Activated CD4-positive, alpha-beta T cell treated with anti-CD3 and anti-CD28 coated beads for 36 hours (primary cell): ENCODE measurements at regions not wholly inside any gene's neighbourhood (a gene's known extent, or its start where the extent isn't known, plus 50 kb on each side); places are given as distances from the start of the nearest gene placed in this dataset.

Experiments
- ATAC-seq: fragments of 200-7000 bp; cut with Tn5 transposase; one replicate; pipeline ENCODE4 v1.10.0; 2021; ENCODE audit warnings: mild to moderate bottlenecking, moderate library complexity
- CTCF ChIA-PET: fragments of 350-600 bp; sonication (Branson Sonifier 250); formaldehyde crosslinking; loops from one replicate; lab custom pipeline; 2021; ENCODE audit warnings: antibody characterized with exemption; lab: Charles Lee
- POLR2A ChIA-PET: fragments of 350-600 bp; sonication (Branson Sonifier 250); formaldehyde crosslinking; loops from one replicate; lab custom pipeline; 2021; ENCODE audit warnings: antibody characterized with exemption, inconsistent platforms; lab: Charles Lee
- DNase-seq: peaks from one replicate; pipeline ENCODE4 v3.0.0-alpha.2; 2020
- H3K27ac Mint-ChIP-seq: one replicate; pipeline ENCODE4 v1.8.0; 2021; ENCODE audit warnings: mixed read lengths
- H3K27me3 Mint-ChIP-seq: one replicate; pipeline ENCODE4 v1.8.0; 2021; ENCODE audit warnings: mixed read lengths
- H3K36me3 Mint-ChIP-seq: one replicate; pipeline ENCODE4 v1.8.0; 2021; ENCODE audit warnings: low read depth, mixed read lengths
- H3K4me1 Mint-ChIP-seq: one replicate; pipeline ENCODE4 v1.8.0; 2021; ENCODE audit warnings: mixed read lengths
- H3K4me3 Mint-ChIP-seq: one replicate; pipeline ENCODE4 v1.8.0; 2021; ENCODE audit warnings: mild to moderate bottlenecking, moderate library complexity, mixed read lengths
- H3K9me3 Mint-ChIP-seq: one replicate; pipeline ENCODE4 v1.8.0; 2021; ENCODE audit warnings: low read depth, mixed read lengths
- intact Hi-C, 2 experiments: fragments of 100-400 bp; cut with DNase I in 1 of 2; cut with micrococcal nuclease in 1 of 2; formaldehyde crosslinking; loops; one replicate each; pipeline versions ENCODE4 v1.14.2 to v1.15.1; 2022 to 2024; cut with DNase I, micrococcal nuclease

- Mint-ChIP-seq H3K27ac (no peak overlapping the region), H3K4me1 (no peaks in the 10 kb centered on the region), H3K9me3 (peaks cover 4% of the 10 kb centered on the region), H3K36me3 (no peaks in the 10 kb centered on the region), H3K27me3 (peaks cover 6% of the 10 kb centered on the region), H3K4me3 (no peak overlapping the region)
- intact Hi-C loops, result no loop called here
- ATAC-seq (no peak), DNase-seq (no peak)
- POLR2A ChIA-PET, result no interaction called here
- CTCF ChIA-PET, result no interaction called here
Observed at GRCh38 chr13:109885235-109885634, 98.9 kb upstream of the IRS2 start.

DNA sequence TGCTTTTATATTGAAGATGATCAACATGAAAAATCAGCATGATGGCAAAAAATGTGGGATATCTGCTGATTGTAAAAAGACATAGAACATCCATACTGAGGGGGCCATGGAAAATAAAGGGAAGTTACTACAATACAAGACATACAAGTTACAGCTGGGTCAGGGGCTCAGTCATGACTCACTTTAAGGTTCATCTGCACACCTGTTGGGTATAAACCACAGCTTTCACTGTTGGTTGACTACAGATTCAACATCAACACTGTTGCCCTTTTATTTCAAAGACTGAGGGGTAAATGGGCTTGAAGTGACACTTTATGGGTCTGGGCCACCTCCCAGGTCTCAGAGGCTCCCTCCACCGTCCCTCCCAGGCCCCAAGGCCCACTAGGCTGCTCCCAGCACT is 98.1 kb upstream of the IRS2 start:
- intact Hi-C loops, result no loop called here
- ChIA-PET CTCF (no interaction called here), POLR2A (no interaction called here)
- Mint-ChIP-seq H3K27me3 (peaks cover 5% of the 10 kb centered on the region), H3K27ac (no peak overlapping the region), H3K9me3 (peaks cover 3% of the 10 kb centered on the region), H3K36me3 (no peaks in the 10 kb centered on the region), H3K4me3 (no peak overlapping the region), H3K4me1 (no peaks in the 10 kb centered on the region)
- ATAC-seq (no peak), DNase-seq (no peak)

DNA sequence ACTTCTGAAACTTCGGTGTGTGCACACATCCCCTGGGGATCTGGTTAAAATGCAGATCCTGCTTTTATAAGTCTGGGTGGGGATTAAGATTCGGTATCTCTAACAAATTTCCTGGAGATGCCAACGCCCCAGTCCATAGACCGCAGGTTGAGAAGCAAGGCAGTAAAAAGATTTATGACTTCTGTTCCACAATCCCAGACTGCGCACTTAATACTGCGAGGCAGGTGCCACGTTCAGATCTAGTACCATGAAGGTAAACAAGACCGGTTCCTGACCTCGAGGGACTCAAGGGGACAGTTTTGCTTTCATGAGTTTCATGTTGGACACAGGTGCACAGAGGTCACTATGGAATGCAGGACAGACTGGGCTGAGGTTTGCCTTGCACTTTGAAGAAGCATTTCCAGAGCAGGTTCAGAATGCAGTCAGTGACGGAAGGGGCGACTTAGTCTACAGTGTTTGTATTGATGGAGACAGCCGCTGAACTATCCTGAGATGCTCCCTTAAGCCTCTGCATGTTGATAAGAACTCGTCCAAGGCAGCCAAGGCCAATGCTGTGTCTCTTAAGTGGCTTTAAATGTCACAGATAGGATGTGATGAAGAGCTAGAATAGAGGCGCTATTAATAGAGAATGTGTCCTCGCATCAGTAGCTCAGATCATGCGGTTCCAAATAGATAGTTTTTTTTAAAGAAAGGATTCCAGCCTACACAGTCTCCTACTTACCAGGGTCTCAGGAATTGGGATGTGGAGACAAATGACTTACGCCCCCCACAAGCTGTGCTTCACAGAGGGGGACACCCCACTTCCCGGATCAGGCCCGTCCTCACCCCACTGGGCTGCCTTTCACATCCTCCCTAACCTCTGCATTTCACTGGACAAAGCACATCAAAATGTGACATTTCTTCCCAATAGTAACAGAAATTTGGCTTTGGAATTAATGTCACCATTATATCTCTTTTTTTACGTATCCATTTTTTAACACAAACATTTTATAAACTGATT is 97.1 kb upstream of the IRS2 start:
- ATAC-seq (no peak), DNase-seq (no peak)
- Mint-ChIP-seq H3K36me3 (no peaks in the 10 kb centered on the region), H3K4me3 (no peak overlapping the region), H3K27me3 (peaks cover 4% of the 10 kb centered on the region), H3K4me1 (no peaks in the 10 kb centered on the region), H3K9me3 (peaks cover 2% of the 10 kb centered on the region), H3K27ac (no peak overlapping the region)
- ChIA-PET CTCF (no interaction called here), POLR2A (no interaction called here)
- intact Hi-C loops, result no loop called here

GRCh38 chr13:109881961-109882558 is 95.7 kb upstream of the IRS2 start:
- Mint-ChIP-seq H3K27ac (no peak overlapping the region), H3K4me3 (no peak overlapping the region), H3K9me3 (no peaks in the 10 kb centered on the region), H3K4me1 (no peaks in the 10 kb centered on the region), H3K36me3 (no peaks in the 10 kb centered on the region), H3K27me3 (peaks cover 4% of the 10 kb centered on the region)
- POLR2A ChIA-PET, result no interaction called here
- intact Hi-C loops, result no loop called here
- ATAC-seq (no peak), DNase-seq (no peak)
- CTCF ChIA-PET, result no interaction called here

DNA sequence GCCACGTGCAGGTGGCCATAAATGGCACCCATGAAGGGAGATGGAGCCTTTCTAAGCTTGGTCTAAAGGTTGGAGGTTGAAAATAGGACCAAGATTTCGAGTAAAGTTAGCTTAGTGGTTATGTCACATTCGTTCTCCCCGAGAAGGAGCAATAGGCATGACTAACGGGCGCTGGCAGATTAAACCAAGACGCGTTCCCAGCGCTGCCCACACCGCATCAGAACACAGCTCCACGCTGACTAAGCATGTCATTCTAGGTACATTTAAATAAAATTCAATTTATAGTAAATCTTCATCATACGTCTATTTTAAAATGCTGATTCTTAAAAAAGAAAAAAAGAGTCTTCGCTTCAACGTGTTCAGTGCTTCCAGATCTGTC is 95.0 kb upstream of the IRS2 start:
- no peak for ATAC-seq
- peaks cover 6% of the 10 kb centered on the region for H3K27me3 Mint-ChIP-seq
- H3K36me3 Mint-ChIP-seq, result no peaks in the 10 kb centered on the region
- intact Hi-C loops, result no loop called here
- H3K9me3 Mint-ChIP-seq, result no peaks in the 10 kb centered on the region
- no peak for DNase-seq
- ChIA-PET CTCF (no interaction called here), POLR2A (no interaction called here)
- no peaks in the 10 kb centered on the region for H3K4me1 Mint-ChIP-seq
- H3K27ac Mint-ChIP-seq, result no peak overlapping the region
- no peak overlapping the region for H3K4me3 Mint-ChIP-seq

DNA sequence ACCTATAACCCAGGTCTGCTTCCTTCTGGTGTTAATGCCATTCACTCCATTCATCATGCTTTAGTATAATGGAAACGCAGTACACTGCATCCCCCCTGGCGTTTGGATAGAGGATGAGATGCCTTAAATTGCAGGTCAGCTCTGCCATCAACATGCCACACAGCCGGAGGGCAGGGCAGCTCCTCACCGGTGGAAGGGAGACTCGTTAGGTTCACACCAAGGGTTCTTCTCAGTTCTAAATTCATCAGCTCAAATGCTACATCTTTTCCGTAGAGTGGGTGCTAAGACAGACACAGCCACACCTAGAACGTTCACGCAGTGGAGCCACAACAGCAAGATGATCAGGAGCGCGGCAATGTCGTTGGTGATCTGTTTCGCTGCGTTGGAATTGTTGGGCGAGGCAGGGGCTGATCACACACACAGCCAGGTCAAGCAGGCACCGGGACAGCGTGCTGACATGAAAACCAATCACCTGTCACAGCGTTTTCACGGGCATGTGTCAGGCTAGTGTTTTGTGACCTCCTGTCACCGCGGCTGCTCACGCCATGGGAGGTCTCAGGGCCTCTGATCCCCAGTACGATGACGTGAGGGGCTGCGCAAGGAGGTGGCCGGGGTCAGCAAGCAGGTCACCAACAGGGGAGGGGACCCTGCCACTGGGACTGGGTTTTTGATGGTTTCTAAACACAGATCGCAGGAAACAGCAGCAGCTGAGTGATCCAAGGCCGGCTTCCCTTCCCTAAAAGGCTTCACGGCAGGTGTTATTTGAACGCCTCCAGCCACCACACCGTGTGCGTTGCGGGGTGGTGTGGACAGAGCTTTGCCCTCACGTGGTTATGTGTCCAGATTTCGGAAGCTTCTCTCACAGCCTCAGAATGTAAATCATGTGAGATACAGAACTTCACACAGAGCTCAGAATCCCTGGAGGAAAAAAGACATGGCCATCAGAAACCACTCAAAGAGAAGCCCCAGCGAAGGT is 94.3 kb upstream of the IRS2 start:
- Mint-ChIP-seq H3K27ac (no peak overlapping the region), H3K4me3 (no peak overlapping the region), H3K4me1 (no peaks in the 10 kb centered on the region), H3K36me3 (no peaks in the 10 kb centered on the region), H3K9me3 (no peaks in the 10 kb centered on the region), H3K27me3 (peaks cover 6% of the 10 kb centered on the region)
- intact Hi-C loops, result no loop called here
- ChIA-PET CTCF (no interaction called here), POLR2A (no interaction called here)
- DNase-seq (no peak), ATAC-seq (no peak)

DNA sequence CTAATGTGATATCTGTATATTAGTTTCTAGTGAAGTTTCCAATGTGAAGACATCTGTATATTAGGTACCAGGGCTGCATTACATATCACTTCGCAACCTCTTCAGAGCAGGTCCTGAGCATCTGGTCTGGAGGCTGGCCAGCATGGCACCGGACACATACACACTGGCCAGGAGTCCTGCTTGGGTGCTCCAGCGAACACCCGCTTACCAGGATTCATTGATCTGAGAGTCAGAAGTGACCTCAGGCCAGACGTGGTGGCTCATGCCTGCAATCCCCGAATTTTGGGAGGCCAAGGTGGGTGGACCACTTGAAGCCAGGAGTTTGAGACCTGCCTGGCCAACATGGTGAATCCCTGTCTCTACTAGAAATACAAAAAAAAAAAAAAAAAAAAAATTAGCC is 93.0 kb upstream of the IRS2 start:
- DNase-seq (no peak), ATAC-seq (no peak)
- no peaks in the 10 kb centered on the region for H3K9me3 Mint-ChIP-seq
- no peak overlapping the region for H3K27ac Mint-ChIP-seq
- no peaks in the 10 kb centered on the region for H3K4me1 Mint-ChIP-seq
- ChIA-PET CTCF (no interaction called here), POLR2A (no interaction called here)
- intact Hi-C loops, result no loop called here
- peaks cover 7% of the 10 kb centered on the region for H3K27me3 Mint-ChIP-seq
- H3K4me3 Mint-ChIP-seq, result no peak overlapping the region
- no peaks in the 10 kb centered on the region for H3K36me3 Mint-ChIP-seq

DNA sequence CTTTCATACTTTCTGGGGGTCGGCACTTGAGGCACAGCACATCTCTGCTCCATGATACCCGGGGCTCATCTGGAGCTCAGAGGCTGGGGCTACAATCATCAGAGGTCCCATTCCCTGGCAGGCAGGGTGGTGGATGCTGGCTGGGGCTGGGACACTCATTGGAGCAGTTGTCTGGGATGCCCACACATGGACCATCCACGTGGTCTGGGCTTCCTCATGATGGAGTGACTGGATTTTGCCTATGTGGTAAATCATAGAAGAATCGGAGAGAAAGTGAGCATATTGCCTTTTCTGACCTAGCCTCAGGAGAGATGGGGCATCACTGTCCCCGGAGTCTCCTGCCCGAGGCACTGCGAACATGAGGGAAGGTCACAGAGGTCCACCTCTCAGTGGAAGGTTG is 91.4 kb upstream of the IRS2 start:
- H3K36me3 Mint-ChIP-seq, result no peaks in the 10 kb centered on the region
- intact Hi-C loops, result no loop called here
- ATAC-seq, result no peak
- H3K4me3 Mint-ChIP-seq, result no peak overlapping the region
- peaks cover 10% of the 10 kb centered on the region for H3K27me3 Mint-ChIP-seq
- CTCF ChIA-PET, result no interaction called here
- H3K27ac Mint-ChIP-seq, result no peak overlapping the region
- no peak for DNase-seq
- H3K4me1 Mint-ChIP-seq, result no peaks in the 10 kb centered on the region
- POLR2A ChIA-PET, result no interaction called here
- no peaks in the 10 kb centered on the region for H3K9me3 Mint-ChIP-seq

DNA sequence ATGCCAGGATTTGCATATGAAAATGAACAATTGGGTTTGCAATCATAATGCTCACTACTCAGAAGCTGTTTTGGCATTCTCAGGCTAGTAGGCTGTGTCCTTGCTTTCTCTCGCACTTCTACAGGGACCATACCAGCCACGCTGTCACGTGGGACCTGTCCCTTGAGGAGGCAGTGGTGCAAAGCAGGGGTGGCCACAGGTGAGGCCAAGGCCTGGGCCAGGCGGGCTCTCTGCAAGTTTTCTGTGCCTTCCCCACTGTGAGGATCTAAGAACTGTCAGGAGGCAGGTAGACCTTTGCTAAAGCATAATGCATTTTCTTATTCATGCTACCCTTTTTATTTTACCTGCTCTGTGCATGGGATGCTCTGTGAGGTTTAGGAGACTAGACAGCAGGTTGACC is 89.4 kb upstream of the IRS2 start:
- H3K27ac Mint-ChIP-seq, result no peak overlapping the region
- ATAC-seq (no peak), DNase-seq (no peak)
- no peaks in the 10 kb centered on the region for H3K4me1 Mint-ChIP-seq
- H3K9me3 Mint-ChIP-seq, result no peaks in the 10 kb centered on the region
- peaks cover 10% of the 10 kb centered on the region for H3K27me3 Mint-ChIP-seq
- H3K4me3 Mint-ChIP-seq, result no peak overlapping the region
- ChIA-PET CTCF (no interaction called here), POLR2A (no interaction called here)
- H3K36me3 Mint-ChIP-seq, result no peaks in the 10 kb centered on the region
- intact Hi-C loops, result no loop called here

GRCh38 chr13:109874484-109875454 is 88.4 kb upstream of the IRS2 start:
- ChIA-PET POLR2A (no interaction called here), CTCF (no interaction called here)
- Mint-ChIP-seq H3K36me3 (no peaks in the 10 kb centered on the region), H3K9me3 (no peaks in the 10 kb centered on the region), H3K27ac (no peak overlapping the region), H3K27me3 (peaks cover 10% of the 10 kb centered on the region), H3K4me3 (no peak overlapping the region), H3K4me1 (peaks cover 2% of the 10 kb centered on the region)
- intact Hi-C loops, result no loop called here
- ATAC-seq, result no peak
- DNase-seq, result no peak
